HuH-7.5 (cell line): ENCODE measurements at regions not wholly inside any gene's neighbourhood (a gene's known extent, or its start where the extent isn't known, plus 50 kb on each side); places are given as distances from the start of the nearest gene placed in this dataset.

Source experiments
- DNase-seq: peaks from one replicate; pipeline ENCODE4 v3.0.0; 2011; ENCODE audit warnings: low spot score

GRCh38 chr5:5677738-5678137, 255.3 kb downstream of the ICE1 start:
- no peak for DNase-seq

GRCh38 chr5:5676218-5676617, 253.7 kb downstream of the ICE1 start:
- DNase-seq: no peak

- DNase-seq: no peak
Measured at GRCh38 chr5:5675511-5675910, 253.0 kb downstream of the ICE1 start.

- DNase-seq: no peak
Measured at GRCh38 chr5:5671823-5672222, 249.3 kb downstream of the ICE1 start.

GRCh38 chr5:5667136-5667554, 244.7 kb downstream of the ICE1 start:
- no peak for DNase-seq

GRCh38 chr5:5666369-5666768, 243.9 kb downstream of the ICE1 start:
- DNase-seq: no peak

GRCh38 chr5:5666076-5666365, 243.5 kb downstream of the ICE1 start:
- DNase-seq: no peak

- DNase-seq: no peak
Measured at GRCh38 chr5:5665225-5666075, 243.0 kb downstream of the ICE1 start.

GRCh38 chr5:5658889-5659465, 236.5 kb downstream of the ICE1 start:
- DNase-seq: no peak

GRCh38 chr5:5658226-5658625, 235.7 kb downstream of the ICE1 start:
- DNase-seq: no peak

GRCh38 chr5:5652181-5652580, 229.7 kb downstream of the ICE1 start:
- no peak for DNase-seq

GRCh38 chr5:5650949-5651348, 228.5 kb downstream of the ICE1 start:
- DNase-seq: no peak

GRCh38 chr5:5650242-5650641, 227.8 kb downstream of the ICE1 start:
- DNase-seq: no peak

GRCh38 chr5:5649641-5650040, 227.2 kb downstream of the ICE1 start:
- DNase-seq: no peak

GRCh38 chr5:5648694-5649093, 226.2 kb downstream of the ICE1 start:
- DNase-seq: no peak

- no peak for DNase-seq
Measured at GRCh38 chr5:5645891-5646290, 223.4 kb downstream of the ICE1 start.

- no peak for DNase-seq
Measured at GRCh38 chr5:5645198-5645597, 222.7 kb downstream of the ICE1 start.

- no peak for DNase-seq
Measured at GRCh38 chr5:5644249-5644648, 221.8 kb downstream of the ICE1 start.

GRCh38 chr5:5643481-5643880, 221.0 kb downstream of the ICE1 start:
- DNase-seq: no peak

GRCh38 chr5:5638211-5638610, 215.7 kb downstream of the ICE1 start:
- no peak for DNase-seq

GRCh38 chr5:5637173-5637572, 214.7 kb downstream of the ICE1 start:
- no peak for DNase-seq

GRCh38 chr5:5634817-5635216, 212.3 kb downstream of the ICE1 start:
- DNase-seq: no peak

- no peak for DNase-seq
Measured at GRCh38 chr5:5633579-5633978, 211.1 kb downstream of the ICE1 start.

- DNase-seq: no peak
Measured at GRCh38 chr5:5632678-5633077, 210.2 kb downstream of the ICE1 start.
